CD4-positive, alpha-beta T cell treated with Interleukin-15 for 4 hours (primary cell): ENCODE measurements at regions not wholly inside any gene's neighbourhood (a gene's known extent, or its start where the extent isn't known, plus 50 kb on each side); places are given as distances from the start of the nearest gene placed in this dataset.
"Not testable (repeated sequence)": the region's sequence is repeated elsewhere in the genome, so short reads cannot be mapped to it uniquely, and the experiment has no call there.

Source experiments
- DNase-seq: peaks from one replicate; pipeline ENCODE4 v3.0.0-alpha.2; 2020; ENCODE audit warnings: low spot score

- no peak for DNase-seq
Observed at GRCh38 chr6:43884652-43885022, 114.6 kb downstream of the VEGFA start.

GRCh38 chr6:43883847-43884651 is 114.0 kb downstream of the VEGFA start:
- no peak for DNase-seq

GRCh38 chr6:43882690-43883448 is 112.9 kb downstream of the VEGFA start:
- not testable (repeated sequence) for DNase-seq

GRCh38 chr6:43880236-43881137 is 110.5 kb downstream of the VEGFA start:
- DNase-seq: no peak

GRCh38 chr6:43879722-43880121 is 109.7 kb downstream of the VEGFA start:
- no peak for DNase-seq

GRCh38 chr6:43878823-43879495 is 108.9 kb downstream of the VEGFA start:
- DNase-seq: no peak

GRCh38 chr6:43878127-43878634 is 108.2 kb downstream of the VEGFA start:
- DNase-seq: no peak

- no peak for DNase-seq
Observed at GRCh38 chr6:43877463-43878126, 107.6 kb downstream of the VEGFA start.

GRCh38 chr6:43877036-43877435 is 107.0 kb downstream of the VEGFA start:
- DNase-seq: no peak

- no peak for DNase-seq
Observed at GRCh38 chr6:43876602-43877001, 106.6 kb downstream of the VEGFA start.

- no peak for DNase-seq
Observed at GRCh38 chr6:43875849-43876572, 106.0 kb downstream of the VEGFA start.

GRCh38 chr6:43874814-43875590 is 105.0 kb downstream of the VEGFA start:
- DNase-seq: no peak

- DNase-seq: no peak
Observed at GRCh38 chr6:43873806-43874714, 104.0 kb downstream of the VEGFA start.

GRCh38 chr6:43871933-43872332 is 101.9 kb downstream of the VEGFA start:
- DNase-seq: no peak

- DNase-seq: no peak
Observed at GRCh38 chr6:43871284-43871683, 101.3 kb downstream of the VEGFA start.

- no peak for DNase-seq
Observed at GRCh38 chr6:43870660-43871061, 100.7 kb downstream of the VEGFA start.

GRCh38 chr6:43869792-43870659 is 100.0 kb downstream of the VEGFA start:
- no peak for DNase-seq
